HEK293T (cell line): ENCODE measurements at regions not wholly inside any gene's neighbourhood (a gene's known extent, or its start where the extent isn't known, plus 50 kb on each side); places are given as distances from the start of the nearest gene placed in this dataset.

Experiments
- CTCF ChIA-PET: fragments of 350-600 bp; formaldehyde crosslinking; extraction: SDS; loops from one replicate; lab custom pipeline; 2021; ENCODE audit warnings: antibody characterized with exemption, inconsistent platforms; lab: Yijun Ruan, JAX
- POLR2A ChIA-PET: fragments of 350-600 bp; formaldehyde crosslinking; extraction: SDS; loops from one replicate; lab custom pipeline; 2020; ENCODE audit warnings: antibody characterized with exemption, inconsistent platforms; lab: Yijun Ruan, JAX
- DNase-seq: peaks from one replicate; pipeline ENCODE4 v3.0.0; 2012; ENCODE audit warnings: mixed read lengths; ENCODE audit errors: extremely low spot score
- ARNT ChIP-seq: fragments of 450-650 bp; IDR thresholded peaks from 2 replicates; pipeline ENCODE4 v1.6.1; 2017; ENCODE audit warnings: mild to moderate bottlenecking
- BHLHE40 ChIP-seq: fragments of 450-650 bp; IDR thresholded peaks from 2 replicates; pipeline ENCODE4 v1.6.1; 2016; ENCODE audit warnings: mild to moderate bottlenecking, moderate library complexity, borderline replicate concordance
- CTBP1 ChIP-seq: fragments of 450-650 bp; IDR thresholded peaks from 2 replicates; pipeline ENCODE4 v1.6.1; 2016; ENCODE audit warnings: borderline replicate concordance
- ELF4 ChIP-seq: fragments of 450-650 bp; IDR thresholded peaks from 2 replicates; pipeline ENCODE4 v1.6.1; 2017; ENCODE audit warnings: antibody characterized with exemption
- FOXA1 ChIP-seq: fragments of 450-650 bp; IDR thresholded peaks from 2 replicates; pipeline ENCODE4 v1.6.1; 2016; ENCODE audit warnings: mild to moderate bottlenecking
- FOXK2 ChIP-seq: fragments of 450-650 bp; IDR thresholded peaks from 2 replicates; pipeline ENCODE4 v1.6.1; 2016; ENCODE audit warnings: mild to moderate bottlenecking
- FOXM1 ChIP-seq: fragments of 450-650 bp; IDR thresholded peaks from 2 replicates; pipeline ENCODE4 v1.6.1; 2017; ENCODE audit warnings: mild to moderate bottlenecking, borderline replicate concordance
- HDGF ChIP-seq: fragments of 450-650 bp; IDR thresholded peaks from 2 replicates; pipeline ENCODE4 v1.6.1; 2017; ENCODE audit warnings: antibody characterized with exemption, borderline replicate concordance
- L3MBTL2 ChIP-seq: fragments of 450-650 bp; conservative IDR thresholded peaks from 2 replicates; pipeline ENCODE4 v1.6.1; 2016; ENCODE audit warnings: mild to moderate bottlenecking
- LEF1 ChIP-seq: fragments of 450-650 bp; IDR thresholded peaks from 2 replicates; pipeline ENCODE4 v1.6.1; 2017; ENCODE audit warnings: mild to moderate bottlenecking, borderline replicate concordance
- NFRKB ChIP-seq: fragments of 450-650 bp; IDR thresholded peaks from 2 replicates; pipeline ENCODE4 v1.6.1; 2016; ENCODE audit warnings: mild to moderate bottlenecking, moderate library complexity
- PKNOX1 ChIP-seq: fragments of 450-650 bp; IDR thresholded peaks from 2 replicates; pipeline ENCODE4 v1.6.1; 2016
- SP1 ChIP-seq: fragments of 450-650 bp; IDR thresholded peaks from 2 replicates; pipeline ENCODE4 v1.6.1; 2017
- SUZ12 ChIP-seq: fragments of 450-650 bp; IDR thresholded peaks from 2 replicates; pipeline ENCODE4 v1.6.1; 2016; ENCODE audit warnings: mild to moderate bottlenecking
- TARDBP ChIP-seq: fragments of 450-650 bp; IDR thresholded peaks from 2 replicates; pipeline ENCODE4 v1.6.1; 2016
- ZNF384 ChIP-seq: fragments of 450-650 bp; IDR thresholded peaks from 2 replicates; pipeline ENCODE4 v1.6.1; 2016

GRCh38 chr5:30030101-30030500 is 1163.4 kb upstream of the CDH6 start:
- ChIA-PET POLR2A (no interaction called here), CTCF (no interaction called here)
- TF ChIP-seq ELF4 (no peak), PKNOX1 (no peak), CTBP1 (no peak), BHLHE40 (no peak), SP1 (no peak), L3MBTL2 (no peak), HDGF (no peak), FOXA1 (no peak), SUZ12 (no peak), FOXM1 (no peak), FOXK2 (no peak), LEF1 (no peak), ARNT (no peak), NFRKB (no peak), TARDBP (no peak), ZNF384 (no peak)

GRCh38 chr5:30001826-30002225 is 1191.7 kb upstream of the CDH6 start:
- CTCF ChIA-PET: no interaction called here
- POLR2A ChIA-PET: no interaction called here
- TF ChIP-seq SP1: no peak
- TF ChIP-seq HDGF: no peak
- no peak for TF ChIP-seq LEF1
- TF ChIP-seq FOXM1: no peak
- TF ChIP-seq NFRKB: no peak
- no peak for TF ChIP-seq FOXK2
- no peak for TF ChIP-seq FOXA1
- no peak for TF ChIP-seq ELF4
- no peak for TF ChIP-seq ARNT
- DNase-seq: no peak

More at GRCh38 chr5:30030101-30030500, 1163.4 kb upstream of the CDH6 start:
- DNase-seq: no peak

- DNase-seq: no peak
- POLR2A ChIA-PET: no interaction called here
- CTCF ChIA-PET: no interaction called here
These were observed 1193.3 kb upstream of the CDH6 start for GRCh38 chr5:30000231-30000630.

GRCh38 chr5:29995154-29995553 is 1198.3 kb upstream of the CDH6 start:
- TF ChIP-seq NFRKB (no peak), L3MBTL2 (no peak), FOXM1 (no peak), TARDBP (no peak), ZNF384 (no peak), ARNT (no peak), HDGF (no peak), BHLHE40 (no peak), LEF1 (no peak), CTBP1 (no peak), FOXK2 (no peak), SUZ12 (no peak), PKNOX1 (no peak)
- POLR2A ChIA-PET: no interaction called here
- DNase-seq: no peak
- CTCF ChIA-PET: no interaction called here

More at GRCh38 chr5:30000231-30000630, 1193.3 kb upstream of the CDH6 start:
- TF ChIP-seq L3MBTL2: no peak
- no peak for TF ChIP-seq SUZ12
- TF ChIP-seq NFRKB: no peak
- TF ChIP-seq BHLHE40: no peak

GRCh38 chr5:29994519-29994918 is 1199.0 kb upstream of the CDH6 start:
- ChIA-PET POLR2A (no interaction called here), CTCF (no interaction called here)
- DNase-seq: no peak
- no peak for TF ChIP-seq LEF1
- TF ChIP-seq BHLHE40: no peak
- no peak for TF ChIP-seq CTBP1

- POLR2A ChIA-PET: no interaction called here
- DNase-seq: no peak
- no peak for TF ChIP-seq FOXA1
- no peak for TF ChIP-seq BHLHE40
- no peak for TF ChIP-seq TARDBP
- no peak for TF ChIP-seq CTBP1
- no peak for TF ChIP-seq NFRKB
- TF ChIP-seq SP1: no peak
- TF ChIP-seq ZNF384: no peak
- no peak for TF ChIP-seq ELF4
- TF ChIP-seq HDGF: no peak
- no peak for TF ChIP-seq FOXK2
- no peak for TF ChIP-seq L3MBTL2
- no peak for TF ChIP-seq LEF1
- TF ChIP-seq FOXM1: no peak
- no peak for TF ChIP-seq ARNT
- TF ChIP-seq PKNOX1: no peak
- no peak for TF ChIP-seq SUZ12
- CTCF ChIA-PET: no interaction called here
These were observed 1200.2 kb upstream of the CDH6 start for GRCh38 chr5:29993286-29993685.
